Small intestine (tissue), 7 donors: ENCODE measurements at regions not wholly inside any gene's neighbourhood (a gene's known extent, or its start where the extent isn't known, plus 50 kb on each side); places are given as distances from the start of the nearest gene placed in this dataset.

ENCODE experiments used
- DNase-seq, 2 donors: peaks; one replicate each; pipeline versions ENCODE4 v3.0.0 to v3.0.0-alpha.2; 2013
- FAIRE-seq: peaks from 2 replicates; lab custom pipeline; 2012; peaks lifted over from hg19 to GRCh38; lab: Jason Lieb, UNC
- H3K27ac ChIP-seq, 3 donors: one replicate each; pipeline ENCODE4 v1.5.1; 2013; ENCODE audit warnings: low read length in 2 of 3, mild to moderate bottlenecking in 2 of 3, control low read depth in 1 of 3, inconsistent platforms in 1 of 3, low read depth in 1 of 3, moderate library complexity in 1 of 3
- H3K27me3 ChIP-seq, 3 donors: one replicate each; pipeline ENCODE4 v1.6.1; 2013; ENCODE audit warnings: low read length in 3 of 3, inconsistent platforms in 1 of 3; ENCODE audit not compliant: control insufficient read depth in 3 of 3, insufficient read depth in 3 of 3
- H3K36me3 ChIP-seq, 3 donors: one replicate each; pipeline ENCODE4 v1.6.1; 2013; ENCODE audit warnings: low read length in 3 of 3, inconsistent platforms in 1 of 3, low read depth in 1 of 3, mild to moderate bottlenecking in 1 of 3, moderate library complexity in 1 of 3; ENCODE audit not compliant: control insufficient read depth in 3 of 3, insufficient read depth in 2 of 3
- H3K4me1 ChIP-seq, 3 donors: one replicate each; pipeline ENCODE4 v1.6.1; 2013; ENCODE audit warnings: low read length in 2 of 3, inconsistent platforms in 1 of 3, low read depth in 1 of 3, mild to moderate bottlenecking in 1 of 3, moderate library complexity in 1 of 3; ENCODE audit not compliant: control insufficient read depth in 3 of 3, insufficient read depth in 2 of 3
- H3K4me3 ChIP-seq, 3 donors: one replicate each; pipeline ENCODE4 v1.5.1; 2013; ENCODE audit warnings: low read length in 3 of 3, control low read depth in 1 of 3, inconsistent platforms in 1 of 3, low read depth in 1 of 3, mild to moderate bottlenecking in 1 of 3, moderate library complexity in 1 of 3
- H3K9me3 ChIP-seq, 2 donors: one replicate each; pipeline ENCODE4 v1.6.1; 2013; ENCODE audit warnings: low read depth in 1 of 2, low read length in 1 of 2; ENCODE audit not compliant: control insufficient read depth in 2 of 2, insufficient read depth in 1 of 2
- WGBS, 3 donors: extraction: QIAGEN DNeasy Blood & Tissue Kit; methylation state at CpG; one replicate each; pipeline ENCODE4 v1.1.7; 2013; 5-methylcytosine and 5-hydroxymethylcytosine counted together
- donor health status: healthy with polysubstance abuse.
- donor health status: control.
- donor health status: control.
- donor health status: Bipolar disorder and iron deficiency.
- donor health status: healthy.

DNA sequence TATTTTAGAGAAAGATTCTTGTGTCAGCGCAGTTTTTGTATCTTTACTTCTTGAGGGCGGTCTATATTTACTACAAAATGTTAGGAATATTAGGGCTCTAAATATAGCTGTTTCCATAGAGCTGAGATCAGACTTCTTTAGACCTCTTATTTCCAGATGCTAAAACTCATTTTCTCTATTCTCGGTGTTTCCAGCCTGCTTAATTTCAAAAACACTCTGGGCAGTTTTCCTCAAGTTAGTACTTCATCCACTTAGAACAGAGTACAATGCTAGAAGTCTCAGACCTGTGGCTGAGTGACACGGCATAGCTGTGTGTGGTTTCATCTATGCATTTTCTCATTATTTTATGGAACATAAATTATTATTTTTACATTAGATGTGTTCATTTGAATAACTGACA, 346.6 kb downstream of the PABPC4L start:
- WGBS, 3 donors, result 87 to 92% (median 88%) methylated on average over 4 of the region's 4 CpGs
- FAIRE-seq (no peak), DNase-seq (no peak)
- Histone ChIP-seq H3K9me3 (no peaks in the 10 kb centered on the region), H3K4me1 (no peaks in the 10 kb centered on the region), H3K27ac (no peak overlapping the region), H3K27me3 (no peaks in the 10 kb centered on the region), H3K36me3 (no peaks in the 10 kb centered on the region), H3K4me3 (no peak overlapping the region)

DNA sequence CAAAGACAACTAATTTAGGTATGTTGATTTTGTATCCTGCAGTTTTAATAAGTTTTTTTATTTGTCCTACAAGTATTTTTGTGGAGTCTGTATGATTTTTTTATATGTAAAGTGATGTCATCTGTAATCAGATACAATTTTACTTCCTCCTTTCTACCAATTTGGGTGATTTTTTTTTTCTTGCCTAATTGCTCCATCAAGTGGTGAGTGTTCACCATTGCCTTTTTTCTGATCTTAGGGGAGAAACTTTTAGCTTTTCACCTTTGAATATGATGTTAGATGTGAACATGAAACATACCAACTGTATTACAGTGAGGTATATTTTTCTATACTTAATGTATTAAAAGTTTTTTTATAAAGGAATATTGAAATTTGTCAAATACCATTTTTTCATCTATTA, 362.3 kb downstream of the PABPC4L start:
- no peaks in the 10 kb centered on the region for H3K4me1 ChIP-seq
- peaks cover 0 to 9% of the 10 kb centered on the region in 2 donors for H3K9me3 ChIP-seq
- DNase-seq (no peak), FAIRE-seq (no peak)
- no peak overlapping the region for H3K27ac ChIP-seq
- no peaks in the 10 kb centered on the region for H3K36me3 ChIP-seq
- no peak overlapping the region for H3K4me3 ChIP-seq
- H3K27me3 ChIP-seq, result no peaks in the 10 kb centered on the region

DNA sequence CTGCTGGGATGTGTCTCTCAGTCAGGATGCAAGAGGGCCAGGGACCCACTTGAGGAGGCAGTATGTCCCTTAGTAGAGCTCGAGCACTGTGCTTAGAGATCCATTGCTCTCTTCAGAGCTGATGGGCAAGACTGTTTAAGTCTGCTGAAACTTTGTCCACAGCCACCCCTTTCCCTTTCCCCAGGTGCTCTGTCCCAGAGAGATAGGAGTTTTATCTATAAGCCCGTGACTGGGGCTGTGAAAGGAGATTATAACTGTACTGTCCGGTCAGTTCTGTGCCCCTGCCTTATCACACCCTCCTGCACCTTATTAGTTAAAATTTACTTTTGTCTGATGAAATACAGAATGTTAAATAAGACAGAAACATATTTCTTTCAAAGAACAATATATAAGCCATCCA, 378.4 kb downstream of the PABPC4L start:
- FAIRE-seq (no peak), DNase-seq (no peak)
- Histone ChIP-seq H3K9me3 (no peaks in the 10 kb centered on the region), H3K4me1 (no peaks in the 10 kb centered on the region), H3K36me3 (no peaks in the 10 kb centered on the region), H3K27me3 (no peaks in the 10 kb centered on the region), H3K27ac (no peak overlapping the region), H3K4me3 (no peak overlapping the region)
- 41 to 69% (median 52%) methylated on average over 3 of the region's 3 CpGs for WGBS, 3 donors

DNA sequence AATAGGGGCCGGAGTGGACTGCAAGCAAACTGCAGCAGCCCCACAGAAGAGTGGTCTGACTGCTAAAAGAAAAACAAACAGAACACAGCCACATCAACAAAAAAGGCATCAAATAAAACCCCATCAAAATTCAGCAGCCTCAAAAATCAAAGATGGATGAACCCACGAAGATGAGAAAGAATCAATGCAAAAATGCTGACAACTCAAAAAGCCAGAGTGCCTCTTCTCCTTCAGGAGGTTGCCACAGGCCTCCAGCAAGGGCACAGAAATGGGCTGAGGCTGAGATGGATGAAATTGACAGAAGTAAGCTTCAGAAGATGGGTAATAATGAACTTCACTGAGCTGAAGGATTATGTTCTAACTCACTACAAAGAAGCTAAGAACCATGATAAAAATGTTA, 388.6 kb downstream of the PABPC4L start:
- H3K4me3 ChIP-seq, result no peak overlapping the region
- DNase-seq (no peak), FAIRE-seq (no peak)
- no peaks in the 10 kb centered on the region for H3K36me3 ChIP-seq
- 48 to 56% (median 53%) methylated on average over 2 of the region's 2 CpGs for WGBS, 3 donors
- H3K9me3 ChIP-seq, result no peaks in the 10 kb centered on the region
- no peak overlapping the region for H3K27ac ChIP-seq
- no peaks in the 10 kb centered on the region for H3K4me1 ChIP-seq
- H3K27me3 ChIP-seq, result no peaks in the 10 kb centered on the region

DNA sequence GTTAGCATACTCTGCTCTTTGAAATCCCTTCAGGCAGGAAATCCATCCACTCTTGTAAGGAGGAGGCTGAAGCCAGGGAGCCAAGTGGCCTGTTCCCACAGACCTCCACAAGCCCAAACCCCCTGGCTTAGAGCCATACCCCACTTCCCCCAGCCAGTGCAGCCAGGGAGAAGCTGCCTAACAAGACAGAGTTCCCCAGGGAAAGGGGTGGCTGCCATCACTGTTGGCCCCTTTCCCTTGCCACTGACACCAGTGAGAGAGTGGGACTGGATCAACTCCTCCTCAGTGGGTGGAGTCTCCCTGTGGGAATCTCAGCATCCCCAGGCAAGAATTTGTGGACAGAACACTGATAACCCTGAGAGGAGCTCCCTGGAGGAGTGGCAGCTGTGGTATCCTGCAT, 389.4 kb downstream of the PABPC4L start:
- DNase-seq (no peak), FAIRE-seq (no peak)
- Histone ChIP-seq H3K36me3 (no peaks in the 10 kb centered on the region), H3K27ac (no peak overlapping the region), H3K9me3 (no peaks in the 10 kb centered on the region), H3K4me3 (no peak overlapping the region), H3K27me3 (no peaks in the 10 kb centered on the region), H3K4me1 (no peaks in the 10 kb centered on the region)

DNA sequence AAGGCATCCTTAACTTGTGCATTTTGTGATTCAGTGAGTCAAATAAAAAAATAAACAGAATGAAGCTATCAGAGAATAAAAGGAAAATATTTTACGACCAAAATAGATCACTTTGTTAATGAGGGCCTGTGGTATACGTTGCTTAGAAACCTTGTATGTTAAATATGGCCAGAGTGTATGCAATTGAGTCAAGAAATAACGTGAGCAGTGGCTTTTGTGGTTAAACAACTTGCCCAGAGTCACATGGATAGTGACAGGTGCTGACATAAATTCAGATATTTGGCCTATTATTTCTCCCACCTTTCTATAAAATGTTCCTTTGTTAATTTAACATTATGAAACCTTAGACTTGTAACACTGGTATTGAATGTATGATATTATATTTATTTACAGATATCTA, 393.4 kb downstream of the PABPC4L start:
- Histone ChIP-seq H3K4me1 (no peaks in the 10 kb centered on the region), H3K27me3 (no peaks in the 10 kb centered on the region), H3K9me3 (no peaks in the 10 kb centered on the region), H3K36me3 (no peaks in the 10 kb centered on the region), H3K4me3 (no peak overlapping the region), H3K27ac (no peak overlapping the region)
- 26 to 48% (median 34%) methylated on average over 3 of the region's 3 CpGs for WGBS, 3 donors
- DNase-seq (no peak), FAIRE-seq (no peak)

DNA sequence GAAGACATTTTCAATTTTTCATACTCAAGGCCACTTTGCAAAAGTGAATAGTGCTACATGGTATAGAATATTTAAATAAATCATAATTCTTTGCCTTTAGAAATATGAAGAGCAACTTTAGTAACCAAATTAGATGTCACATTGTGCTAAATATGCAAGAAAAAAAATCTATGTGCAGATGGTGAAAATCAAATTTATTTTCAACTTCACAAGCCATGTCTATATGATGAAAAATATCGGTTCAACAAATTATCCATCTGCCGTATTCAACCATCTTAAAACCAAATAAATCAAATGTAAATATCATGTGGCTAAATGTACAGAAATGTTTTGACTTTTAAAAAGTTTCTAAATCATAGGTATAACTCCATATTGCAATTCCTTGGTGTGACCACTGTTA, 398.2 kb downstream of the PABPC4L start:
- Histone ChIP-seq H3K9me3 (no peaks in the 10 kb centered on the region), H3K27ac (no peak overlapping the region), H3K4me3 (no peak overlapping the region), H3K4me1 (no peaks in the 10 kb centered on the region), H3K27me3 (no peaks in the 10 kb centered on the region), H3K36me3 (no peaks in the 10 kb centered on the region)
- DNase-seq, result no peak
- no peak for FAIRE-seq
- WGBS, 3 donors, result 92 to 96% (median 93%) methylated on average over 2 of the region's 2 CpGs

DNA sequence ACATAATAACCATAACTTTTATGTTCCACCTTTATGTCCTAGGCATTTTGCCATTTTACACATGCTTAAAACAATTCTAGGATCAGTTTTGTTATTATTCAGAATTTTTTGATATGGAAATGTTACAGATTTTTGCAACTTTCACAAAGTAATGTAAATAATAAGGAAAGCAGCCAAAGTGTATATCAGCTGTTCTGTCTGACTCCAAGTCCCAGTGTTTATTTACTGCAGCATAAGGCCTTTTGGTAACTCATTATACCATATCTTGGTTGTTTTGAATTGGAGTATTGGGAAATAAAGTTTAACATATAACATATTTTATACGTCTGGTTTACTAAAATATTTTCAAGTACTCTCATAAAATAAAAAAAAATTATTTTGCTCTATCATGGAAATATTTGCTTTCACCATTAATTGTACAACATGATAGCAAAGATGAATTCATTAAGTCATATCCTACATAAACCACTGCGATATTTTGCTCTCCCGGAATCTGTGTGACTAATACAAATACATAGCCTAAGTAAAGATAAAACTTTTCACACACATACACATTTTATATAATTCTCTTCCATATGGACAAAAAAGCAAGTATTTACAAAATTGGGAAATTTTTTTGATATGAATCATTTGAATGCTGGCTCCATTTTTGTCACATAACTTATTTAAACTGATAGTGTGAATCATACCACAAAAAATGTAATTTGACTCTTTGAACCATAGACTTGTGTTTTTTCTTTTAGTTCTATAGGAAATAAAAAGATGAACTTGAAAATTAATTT, 399.0 kb downstream of the PABPC4L start:
- no peak overlapping the region for H3K4me3 ChIP-seq
- no peaks in the 10 kb centered on the region for H3K36me3 ChIP-seq
- no peak for DNase-seq
- H3K4me1 ChIP-seq, result no peaks in the 10 kb centered on the region
- H3K9me3 ChIP-seq, result no peaks in the 10 kb centered on the region
- no peaks in the 10 kb centered on the region for H3K27me3 ChIP-seq
- H3K27ac ChIP-seq, result no peak overlapping the region
- FAIRE-seq, result no peak
- 61 to 88% (median 80%) methylated on average over 3 of the region's 3 CpGs for WGBS, 3 donors

DNA sequence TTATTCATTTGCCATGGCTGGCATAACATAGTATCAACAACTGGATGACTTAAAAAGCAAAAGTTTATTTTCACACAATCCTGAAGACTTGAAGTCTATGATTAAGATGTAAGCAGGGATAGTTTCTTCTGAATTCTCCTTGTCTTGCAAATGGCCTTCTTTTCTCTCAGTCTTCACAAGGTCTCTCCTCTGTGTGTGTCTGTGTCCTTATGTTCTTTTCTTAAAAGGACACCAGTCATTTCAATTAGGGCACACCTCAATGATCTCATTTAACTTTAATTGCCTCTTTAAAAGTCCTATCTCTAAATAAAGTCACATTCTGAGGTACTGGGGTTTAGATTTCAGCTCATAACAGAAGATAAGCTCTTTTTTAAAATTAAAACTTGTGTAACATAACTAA, 399.7 kb downstream of the PABPC4L start:
- no peaks in the 10 kb centered on the region for H3K9me3 ChIP-seq
- H3K4me1 ChIP-seq, result no peaks in the 10 kb centered on the region
- no peaks in the 10 kb centered on the region for H3K27me3 ChIP-seq
- no peaks in the 10 kb centered on the region for H3K36me3 ChIP-seq
- DNase-seq (no peak), FAIRE-seq (no peak)
- no peak overlapping the region for H3K4me3 ChIP-seq
- no peak overlapping the region for H3K27ac ChIP-seq
